CD4-positive, alpha-beta T cell treated with Interleukin-6 for 4 hours (primary cell): ENCODE measurements at regions not wholly inside any gene's neighbourhood (a gene's known extent, or its start where the extent isn't known, plus 50 kb on each side); places are given as distances from the start of the nearest gene placed in this dataset.

ENCODE experiments used
- DNase-seq: peaks from one replicate; pipeline ENCODE4 v3.0.0-alpha.2; 2020; ENCODE audit warnings: mixed read lengths

GRCh38 chr12:114952573-114953271 lies 268.7 kb upstream of the TBX3 start:
- no peak for DNase-seq

GRCh38 chr12:114949058-114949820 lies 265.3 kb upstream of the TBX3 start:
- DNase-seq: no peak

DNA sequence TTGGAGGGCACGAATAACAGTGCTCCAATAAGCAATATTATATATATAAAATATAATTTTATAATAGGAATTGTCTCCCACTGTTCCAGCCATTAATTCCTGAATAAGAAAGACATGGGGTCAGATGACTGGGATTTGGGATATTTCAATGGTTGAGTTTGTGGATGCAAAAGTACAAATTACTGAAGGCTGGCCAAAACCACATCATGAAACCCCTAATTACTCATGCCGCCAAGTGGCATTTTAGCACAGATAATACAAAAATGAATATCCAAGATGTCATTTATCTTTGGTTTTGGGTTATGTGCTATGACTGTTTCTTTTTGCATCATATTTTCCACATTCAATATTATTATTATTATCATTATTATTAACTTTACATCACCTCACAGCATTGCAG lies 261.4 kb upstream of the TBX3 start:
- DNase-seq: no peak

DNA sequence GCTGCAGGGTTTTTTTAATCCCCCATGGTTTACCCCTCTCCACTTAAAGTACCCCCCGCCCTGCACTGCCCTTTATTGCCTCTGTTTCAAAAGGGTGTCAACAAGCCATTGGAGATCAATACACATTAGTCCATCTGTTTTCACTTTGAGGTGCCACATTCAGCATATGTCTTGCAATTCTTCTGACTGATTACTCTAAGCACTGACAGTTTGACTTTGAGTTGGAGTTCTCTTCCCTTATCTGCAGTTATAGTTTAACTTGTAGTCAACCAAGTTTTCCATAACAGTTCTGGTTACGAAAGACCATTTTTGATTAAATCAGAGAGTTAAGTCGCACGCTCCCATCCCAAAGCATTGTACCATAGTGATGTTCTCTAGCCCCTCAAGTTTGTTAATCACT lies 260.8 kb upstream of the TBX3 start:
- DNase-seq: no peak

DNA sequence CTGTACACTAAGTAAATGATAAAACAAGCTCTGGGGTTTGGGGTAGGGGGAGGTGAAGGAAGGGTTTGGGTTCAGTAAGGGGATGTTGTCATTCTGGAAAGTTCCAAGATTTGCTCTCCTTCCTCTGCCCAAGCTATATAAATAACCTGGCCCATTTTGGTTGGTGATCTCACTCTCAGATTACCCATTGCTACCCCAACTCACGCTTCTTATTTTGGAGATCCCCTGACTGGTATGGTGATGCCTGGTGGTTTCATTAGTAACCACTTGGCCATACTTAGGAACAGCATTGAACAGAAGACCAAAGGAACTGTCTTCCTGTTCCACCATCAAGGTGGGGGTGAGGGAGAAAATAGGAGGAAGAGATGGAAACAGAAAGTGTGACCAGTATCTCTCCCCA lies 259.6 kb upstream of the TBX3 start:
- DNase-seq: no peak

DNA sequence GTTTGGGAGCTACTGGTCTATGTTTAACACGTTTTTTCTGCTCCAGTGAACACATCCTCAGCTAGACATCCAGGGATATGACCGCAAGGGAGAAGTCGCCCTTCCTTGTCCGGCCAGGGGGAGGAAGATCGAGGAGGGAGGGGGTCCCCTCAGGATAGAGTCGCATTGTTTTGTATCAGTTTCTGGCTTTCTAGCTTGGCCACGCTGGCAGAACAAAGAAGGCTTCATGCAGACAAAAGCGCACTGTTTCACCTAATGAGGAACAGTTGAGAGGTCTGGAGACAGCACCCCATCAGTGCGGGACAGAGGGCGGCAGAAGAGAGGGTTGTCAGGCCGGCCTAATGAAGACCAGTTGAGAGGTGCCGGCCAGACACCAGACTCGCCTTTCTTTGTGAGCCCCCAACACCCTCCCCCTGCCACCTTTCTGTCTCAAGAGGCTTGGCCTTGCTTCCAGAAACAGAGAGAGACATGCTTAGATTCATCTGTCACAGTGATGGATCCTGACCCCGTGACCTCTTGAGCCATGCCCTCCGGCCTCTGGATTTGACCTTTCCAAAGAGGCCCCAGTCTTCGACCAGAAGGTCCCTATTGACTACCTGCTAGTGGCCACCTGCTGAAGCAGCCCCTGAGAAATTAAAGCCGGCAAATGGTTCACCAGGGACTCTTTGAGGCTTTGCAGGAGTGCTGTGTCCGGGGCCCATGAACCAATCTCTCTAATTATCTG lies 254.7 kb upstream of the TBX3 start:
- no peak for DNase-seq

DNA sequence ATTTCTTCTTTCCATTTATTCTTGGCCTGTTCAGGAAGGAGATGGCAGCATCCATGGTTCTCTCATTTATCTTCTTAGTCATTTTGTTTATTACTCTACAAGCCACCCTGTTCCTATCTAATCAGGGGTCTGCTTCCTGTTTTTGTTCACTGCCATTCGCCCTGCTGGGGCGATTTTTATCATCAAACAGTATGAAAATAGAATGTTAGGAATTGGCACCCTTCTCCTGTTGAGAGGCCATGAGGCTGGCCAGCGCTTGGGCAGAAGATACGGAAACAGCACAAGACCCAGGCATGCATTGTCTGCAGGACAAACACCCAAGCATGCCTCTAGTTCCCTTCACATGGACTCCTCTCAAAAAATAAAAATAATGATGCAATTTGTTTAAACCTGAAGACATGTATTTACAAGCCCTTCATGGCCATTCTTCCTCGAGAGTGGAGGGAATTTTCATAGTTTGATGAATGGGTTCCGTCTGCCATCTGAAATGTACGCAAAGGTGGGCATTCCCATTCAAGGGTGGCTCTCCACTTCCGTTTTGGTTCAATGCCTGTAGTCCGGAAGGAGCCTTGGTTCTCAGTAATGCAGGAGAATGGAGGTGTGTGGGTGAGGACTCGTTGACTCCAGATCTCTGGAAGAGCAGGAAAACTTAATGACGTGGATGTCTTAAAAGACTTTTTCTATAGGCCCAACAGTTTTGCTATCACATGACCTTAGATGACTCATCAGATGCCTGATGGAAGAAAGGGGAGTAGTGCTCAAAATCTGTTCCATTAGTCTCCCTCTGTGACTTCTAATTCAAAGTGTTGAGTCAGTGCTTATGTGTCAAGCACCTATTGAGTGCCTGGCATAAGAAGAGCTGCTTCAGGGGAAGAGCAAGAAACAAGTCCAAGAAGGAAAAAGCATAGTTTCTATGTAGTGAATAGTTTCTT lies 252.4 kb upstream of the TBX3 start:
- DNase-seq: no peak

DNA sequence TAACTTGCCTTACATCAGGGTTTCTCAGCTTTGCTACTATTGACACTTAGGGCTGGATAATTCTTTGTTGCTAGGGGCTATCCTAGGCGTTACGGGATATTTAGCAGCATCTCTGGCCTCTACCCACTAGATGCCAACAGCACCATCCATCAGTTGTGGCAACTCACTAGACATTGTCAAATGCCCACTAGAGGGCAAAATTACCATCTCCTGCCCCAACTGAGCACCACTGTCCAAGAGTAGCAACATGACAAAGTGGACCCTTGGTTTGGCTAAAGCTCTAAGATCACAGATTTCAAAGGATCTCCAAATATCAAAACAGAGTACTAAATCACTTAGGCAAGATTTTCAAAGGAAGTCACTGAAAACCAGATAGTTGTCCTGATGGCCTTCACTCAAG lies 251.7 kb upstream of the TBX3 start:
- DNase-seq: no peak

- no peak for DNase-seq
These were observed 249.6 kb upstream of the TBX3 start for GRCh38 chr12:114933428-114934160.

- no peak for DNase-seq
These were observed 248.8 kb upstream of the TBX3 start for GRCh38 chr12:114932806-114933205.

GRCh38 chr12:114931025-114931424 lies 247.1 kb upstream of the TBX3 start:
- DNase-seq: no peak

- no peak for DNase-seq
These were observed 242.4 kb upstream of the TBX3 start for GRCh38 chr12:114926341-114926740.

GRCh38 chr12:114924946-114925475 lies 241.0 kb upstream of the TBX3 start:
- no peak for DNase-seq

DNA sequence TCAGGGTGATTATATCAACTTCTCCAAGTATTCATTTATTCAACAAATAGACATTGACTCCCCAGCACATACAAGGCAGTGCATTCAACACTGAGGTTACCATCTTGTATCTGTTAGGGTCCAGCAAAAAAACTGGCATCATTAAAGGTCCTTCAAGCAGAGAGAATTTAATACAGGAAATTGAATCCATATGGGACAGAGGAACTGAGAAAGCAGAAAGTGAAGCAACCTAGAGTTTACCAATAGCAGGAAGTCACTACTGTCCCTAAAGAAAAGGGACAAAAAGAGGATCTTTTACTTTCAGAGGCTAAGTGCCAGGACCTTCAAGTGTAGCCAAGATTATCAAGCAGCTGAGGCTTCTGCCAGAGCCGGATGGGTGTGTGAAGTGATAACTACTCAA lies 237.8 kb upstream of the TBX3 start:
- DNase-seq: no peak

GRCh38 chr12:114920771-114921554 lies 237.0 kb upstream of the TBX3 start:
- DNase-seq: no peak

DNA sequence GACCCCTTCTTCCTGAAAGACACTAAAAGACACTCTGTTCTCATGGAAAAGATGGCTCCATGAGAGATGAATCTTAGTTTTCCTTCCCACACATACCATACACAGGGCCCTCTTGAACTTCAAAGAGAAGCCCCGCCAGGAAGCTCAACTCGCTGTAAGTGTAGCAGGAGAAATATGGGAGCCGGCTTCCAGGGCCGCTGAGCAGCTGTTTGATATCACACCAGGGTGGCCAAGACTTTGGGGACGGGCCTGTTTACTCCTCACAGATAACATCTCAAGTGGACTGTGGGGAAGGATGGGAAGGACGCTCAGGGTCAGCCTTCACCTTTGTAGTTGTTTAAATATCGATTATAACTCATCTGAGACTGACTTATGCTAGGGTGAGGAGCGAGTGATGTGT lies 235.5 kb upstream of the TBX3 start:
- DNase-seq: no peak

DNA sequence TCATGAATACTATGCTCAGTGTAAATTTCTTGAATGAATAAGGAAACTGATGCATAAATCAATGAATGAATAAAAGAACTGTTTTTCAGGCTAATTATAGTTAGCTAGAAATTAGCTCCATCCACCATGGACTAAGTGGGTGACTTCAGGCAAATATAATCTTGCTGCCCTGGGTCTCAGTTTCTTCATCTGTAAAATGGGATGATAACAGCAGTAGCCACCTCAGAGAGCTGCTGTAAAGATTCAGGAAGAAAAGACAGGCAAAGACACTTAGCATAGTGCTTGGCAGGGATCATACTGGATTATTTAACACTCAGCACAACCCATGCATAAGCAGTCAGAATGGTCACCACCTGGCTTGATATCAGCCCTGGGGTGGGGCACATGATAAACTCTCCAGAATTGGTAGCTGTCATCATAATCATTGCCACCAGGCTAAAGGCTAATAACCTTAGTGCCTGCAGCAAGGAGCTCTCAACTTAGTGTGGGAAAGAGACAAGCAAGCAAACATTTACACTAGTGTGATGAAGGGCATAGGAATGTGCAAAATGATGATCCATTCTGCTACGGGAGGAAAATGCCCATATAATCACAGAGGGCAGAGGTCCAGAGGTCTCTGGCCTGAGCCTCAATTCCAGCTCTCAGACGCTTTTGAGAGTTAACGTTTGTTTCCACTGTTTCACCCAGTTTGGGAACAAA lies 234.7 kb upstream of the TBX3 start:
- no peak for DNase-seq

GRCh38 chr12:114917953-114918352 lies 234.0 kb upstream of the TBX3 start:
- no peak for DNase-seq

GRCh38 chr12:114917307-114917706 lies 233.3 kb upstream of the TBX3 start:
- no peak for DNase-seq

DNA sequence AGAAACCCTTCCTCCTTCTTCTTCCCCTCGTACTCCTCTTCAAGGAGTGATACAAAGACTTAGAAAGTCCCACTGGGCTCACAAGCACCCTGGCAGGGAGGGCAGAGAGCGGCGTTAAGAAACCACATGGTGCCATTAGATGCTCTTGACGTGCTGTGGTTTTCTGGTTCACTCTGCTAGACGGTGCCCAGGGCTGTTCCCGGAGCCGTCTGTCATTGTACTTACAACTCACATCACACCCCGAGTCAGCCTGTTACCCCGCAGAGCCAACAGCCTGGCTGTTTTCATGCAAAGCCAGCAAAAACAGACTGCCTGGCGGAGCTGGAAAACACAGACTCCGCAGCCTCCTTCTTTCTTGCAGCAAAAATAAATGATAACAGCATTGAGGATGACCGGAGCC lies 232.6 kb upstream of the TBX3 start:
- no peak for DNase-seq
